ENCODE measurements at regions not wholly inside any gene's neighbourhood (a gene's known extent, or its start where the extent isn't known, plus 50 kb on each side); places are given as distances from the start of the nearest gene placed in this dataset.

DNA sequence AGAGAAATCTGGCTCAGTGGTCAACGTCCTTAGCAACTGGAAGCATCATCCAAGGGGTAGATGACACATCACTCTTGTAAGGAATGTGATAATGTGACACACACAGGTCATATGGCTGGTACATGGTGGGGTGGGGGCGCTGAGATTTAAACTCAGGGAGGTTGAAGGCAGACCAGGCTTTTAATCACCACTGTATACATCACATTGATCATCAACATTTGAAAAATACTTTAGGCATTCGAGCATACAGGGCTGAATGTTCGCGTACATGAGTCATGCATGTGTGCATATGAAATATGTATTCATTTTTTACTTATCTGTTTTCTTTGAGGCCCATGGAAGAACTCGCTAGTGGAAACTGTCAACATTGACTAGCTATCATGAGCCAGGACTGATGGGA is 976.4 kb downstream of the VRK1 start:
- H3K4me1 ChIP-seq: no peaks in the 10 kb centered on the region
- H3K27ac ChIP-seq: no peak overlapping the region
- TF ChIP-seq, protein P1, sequence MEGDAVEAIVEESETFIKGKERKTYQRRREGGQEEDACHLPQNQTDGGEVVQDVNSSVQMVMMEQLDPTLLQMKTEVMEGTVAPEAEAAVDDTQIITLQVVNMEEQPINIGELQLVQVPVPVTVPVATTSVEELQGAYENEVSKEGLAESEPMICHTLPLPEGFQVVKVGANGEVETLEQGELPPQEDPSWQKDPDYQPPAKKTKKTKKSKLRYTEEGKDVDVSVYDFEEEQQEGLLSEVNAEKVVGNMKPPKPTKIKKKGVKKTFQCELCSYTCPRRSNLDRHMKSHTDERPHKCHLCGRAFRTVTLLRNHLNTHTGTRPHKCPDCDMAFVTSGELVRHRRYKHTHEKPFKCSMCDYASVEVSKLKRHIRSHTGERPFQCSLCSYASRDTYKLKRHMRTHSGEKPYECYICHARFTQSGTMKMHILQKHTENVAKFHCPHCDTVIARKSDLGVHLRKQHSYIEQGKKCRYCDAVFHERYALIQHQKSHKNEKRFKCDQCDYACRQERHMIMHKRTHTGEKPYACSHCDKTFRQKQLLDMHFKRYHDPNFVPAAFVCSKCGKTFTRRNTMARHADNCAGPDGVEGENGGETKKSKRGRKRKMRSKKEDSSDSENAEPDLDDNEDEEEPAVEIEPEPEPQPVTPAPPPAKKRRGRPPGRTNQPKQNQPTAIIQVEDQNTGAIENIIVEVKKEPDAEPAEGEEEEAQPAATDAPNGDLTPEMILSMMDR (IDR thresholded peaks at IDR 0.05): no peak
- peaks cover 0 to 2% (median 0%) of the 10 kb centered on the region in 3 donors for H3K27me3 ChIP-seq (ENCODE audit: insufficient read depth in 3 of 3, low read length in 2 of 3)
- DNase-seq: no peak
- no peak for ATAC-seq
- H3K9me3 ChIP-seq: no peaks in the 10 kb centered on the region
- H3K4me3 ChIP-seq: no peak overlapping the region
- intact Hi-C loops (cut with DNase I): no loop called here
- no peaks in the 10 kb centered on the region for H3K36me3 ChIP-seq (ENCODE audit: insufficient read depth in 1 of 2, low read depth in 1 of 2)
- whole genome bisulfite sequencing, 3 donors: 77 to 86% (median 80%) methylated on average over 6 of the region's 6 CpGs

DNA sequence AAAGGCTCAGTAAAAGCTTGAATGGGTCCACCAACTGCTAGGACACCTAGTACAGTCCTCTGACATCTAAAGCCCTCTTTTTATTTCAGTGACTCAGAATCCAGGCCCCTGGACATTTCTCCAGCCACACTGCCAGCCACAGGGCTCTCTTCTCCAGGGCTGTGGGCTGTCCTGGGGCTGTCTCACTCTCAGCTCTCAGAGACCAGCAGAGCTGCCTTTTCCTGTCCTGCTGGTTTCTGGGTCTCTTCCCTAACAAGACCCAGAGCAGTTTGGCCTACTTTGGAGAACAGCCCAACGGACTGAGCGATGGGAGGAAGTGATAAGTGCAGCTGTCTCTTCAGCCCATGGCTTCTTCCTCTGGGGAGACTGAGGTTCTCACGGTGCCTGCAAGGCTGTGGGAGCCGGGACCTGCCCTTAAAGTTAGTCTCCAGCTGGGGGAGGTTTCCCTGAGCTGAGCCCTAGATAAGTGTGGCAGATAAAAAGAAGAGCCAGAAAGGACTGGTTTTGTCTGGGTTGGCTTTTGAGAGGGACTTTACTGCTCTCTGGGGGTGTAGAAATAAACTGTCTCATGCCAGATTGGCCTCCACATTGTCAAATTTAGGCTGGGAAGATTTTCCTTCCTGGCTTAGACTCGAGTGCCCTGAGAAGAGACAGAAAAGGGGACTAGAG is 979.8 kb downstream of the VRK1 start:
- Histone ChIP-seq H3K4me1 (no peaks in the 10 kb centered on the region), H3K27me3 (ENCODE audit: insufficient read depth in 3 of 3, low read length in 2 of 3) (no peaks in the 10 kb centered on the region), H3K9me3 (no peaks in the 10 kb centered on the region), H3K27ac (no peak overlapping the region), H3K4me3 (no peak overlapping the region), H3K36me3 (ENCODE audit: insufficient read depth in 1 of 2, low read depth in 1 of 2) (no peaks in the 10 kb centered on the region)
- no peak for ATAC-seq
- TF ChIP-seq, protein P1 (IDR thresholded peaks at IDR 0.05): no peak
- intact Hi-C loops (cut with DNase I): no loop called here
- no peak for DNase-seq
- 46 to 56% (median 54%) methylated on average over 5 of the region's 5 CpGs for WGBS, 3 donors

DNA sequence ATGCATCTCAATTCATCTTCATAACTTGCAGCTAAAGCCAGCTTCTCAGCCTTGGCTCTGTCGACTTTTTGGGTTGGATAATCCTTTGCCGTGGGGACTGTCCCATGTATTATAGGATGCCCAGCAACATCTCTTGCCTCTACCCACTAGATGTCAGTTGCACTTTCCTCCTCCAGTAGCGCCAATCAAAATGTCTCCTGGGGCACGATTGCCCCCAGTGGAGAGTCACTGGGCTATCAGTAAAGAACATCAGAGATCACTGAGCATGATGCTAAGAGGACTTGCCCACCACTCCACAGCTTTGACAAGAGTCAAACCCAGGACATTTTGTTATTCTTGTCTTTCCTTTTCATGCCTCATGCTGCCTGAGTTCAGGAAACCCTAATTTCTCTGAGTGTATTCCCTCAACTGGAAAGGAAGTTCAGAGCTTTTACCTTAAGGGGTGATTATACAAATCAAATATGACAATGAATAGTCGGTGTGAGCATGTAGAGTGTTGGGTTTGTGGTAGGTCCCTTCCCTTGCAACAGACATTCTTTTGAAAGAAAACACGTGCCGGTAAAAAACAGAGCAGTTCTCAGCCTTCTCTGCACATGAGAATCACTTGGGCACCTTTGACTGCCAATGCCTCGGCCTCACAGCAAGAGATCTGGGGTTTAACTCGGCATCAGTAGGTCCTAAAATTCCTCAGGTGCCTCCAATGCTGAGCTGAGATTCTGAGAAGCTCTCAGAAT is 980.6 kb downstream of the VRK1 start:
- WGBS, 3 donors: 78 to 81% (median 80%) methylated on average over 9 of the region's 9 CpGs
- intact Hi-C loops (cut with DNase I): no loop called here
- H3K36me3 ChIP-seq (ENCODE audit: insufficient read depth in 1 of 2, low read depth in 1 of 2): no peaks in the 10 kb centered on the region
- DNase-seq (no peak), ATAC-seq (no peak)
- TF ChIP-seq, protein P1 (IDR thresholded peaks at IDR 0.05): no peak
- H3K27me3 ChIP-seq (ENCODE audit: insufficient read depth in 3 of 3, low read length in 2 of 3): no peaks in the 10 kb centered on the region
- no peaks in the 10 kb centered on the region for H3K9me3 ChIP-seq
- no peak overlapping the region for H3K4me3 ChIP-seq
- no peaks in the 10 kb centered on the region for H3K4me1 ChIP-seq
- no peak overlapping the region for H3K27ac ChIP-seq

DNA sequence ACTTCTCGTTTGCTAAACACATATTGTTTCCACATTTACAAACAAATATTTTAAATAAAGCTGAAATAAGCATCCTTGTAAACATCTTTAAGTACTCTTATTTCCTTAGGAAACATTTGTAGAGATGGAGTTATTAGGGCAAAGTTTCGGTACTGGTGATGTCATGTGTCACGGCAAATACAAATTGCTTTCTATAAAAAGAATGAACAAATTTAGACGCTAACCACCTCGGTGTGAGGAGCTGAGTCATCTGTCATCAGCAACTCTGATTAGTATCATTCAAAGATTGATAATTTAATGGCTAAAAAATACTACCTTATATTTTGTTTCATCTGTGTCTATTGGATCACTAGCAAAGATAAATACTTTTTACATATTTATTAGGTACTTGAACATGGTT is 982.0 kb downstream of the VRK1 start:
- Histone ChIP-seq H3K27me3 (ENCODE audit: insufficient read depth in 3 of 3, low read length in 2 of 3) (no peaks in the 10 kb centered on the region), H3K4me3 (no peak overlapping the region), H3K27ac (no peak overlapping the region), H3K4me1 (no peaks in the 10 kb centered on the region), H3K9me3 (no peaks in the 10 kb centered on the region), H3K36me3 (ENCODE audit: insufficient read depth in 1 of 2, low read depth in 1 of 2) (no peaks in the 10 kb centered on the region)
- TF ChIP-seq, protein P1 (IDR thresholded peaks at IDR 0.05): no peak
- WGBS, 3 donors: 62 to 71% (median 65%) methylated on average over 5 of the region's 5 CpGs
- no peak for ATAC-seq
- DNase-seq: no peak
- intact Hi-C loops (cut with DNase I): no loop called here

All from psoas muscle (tissue), 7 donors.